ENCODE measurements at regions not wholly inside any gene's neighbourhood (a gene's known extent, or its start where the extent isn't known, plus 50 kb on each side); places are given as distances from the start of the nearest gene placed in this dataset.

DNA sequence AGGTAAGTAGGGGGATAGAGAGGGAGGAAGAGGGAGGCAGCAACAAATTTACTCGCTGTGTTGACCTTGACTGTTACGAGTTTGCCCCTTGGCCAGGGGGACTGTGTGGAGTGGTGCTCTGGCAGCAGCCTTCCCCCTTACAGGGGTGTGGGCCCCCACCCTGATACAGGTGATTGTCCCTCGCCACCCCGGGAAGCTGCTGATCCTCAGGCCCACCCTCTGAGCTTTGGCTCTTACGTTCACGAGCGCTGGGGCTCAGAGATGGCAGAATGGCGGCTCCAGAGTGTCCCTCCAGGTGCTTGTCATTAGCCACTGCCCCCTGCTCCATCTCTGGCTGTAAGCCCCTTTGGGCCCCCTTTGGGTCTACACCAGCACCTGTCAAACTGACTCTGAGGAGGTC, 88.6 kb downstream of the GLI2 start:
- Histone ChIP-seq H3K9ac (ENCODE audit: control insufficient read depth, insufficient read depth, low read length) (no peak overlapping the region), H3K36me3 (ENCODE audit: control insufficient read depth in 2 of 2, insufficient read depth in 2 of 2, low read length in 1 of 2) (no peaks in the 10 kb centered on the region), H3K27me3 (replicated peaks in 1 of 2; ENCODE audit: control insufficient read depth in 2 of 2, insufficient read depth in 2 of 2, low read length in 1 of 2) (peaks cover 2% of the 10 kb centered on the region in 2 experiments; a peak in 2 of 4 replicates), H3K9me3 (replicated peaks; ENCODE audit: control insufficient read depth, insufficient read depth, low read length) (no peaks in the 10 kb centered on the region), H3K4me2 (ENCODE audit: control insufficient read depth, insufficient read depth) (no peak overlapping the region), H4K20me1 (ENCODE audit: control insufficient read depth, insufficient read depth) (no peaks in the 10 kb centered on the region), H3K79me2 (ENCODE audit: control insufficient read depth, insufficient read depth, low read length) (no peaks in the 10 kb centered on the region), H3K27ac (ENCODE audit: control insufficient read depth, insufficient read depth) (no peak overlapping the region), H2AFZ (ENCODE audit: control insufficient read depth, low read depth, low read length) (no peak overlapping the region), H3K4me1 (ENCODE audit: control insufficient read depth, insufficient read depth, low read length) (no peaks in the 10 kb centered on the region), H3K4me3 (no peak overlapping the region)
- RAD21 ChIA-PET (ENCODE audit: unreplicated experiment): no interaction called here
- POLR2A ChIA-PET: no interaction called here
- ATAC-seq: no peak
- in situ Hi-C loops (cut with MboI): no loop called here
- TF ChIP-seq SIX5 (IDR thresholded peaks at IDR 0.05; ENCODE audit: low read depth, low read length, severe bottlenecking) (no peak), HCFC1 (IDR thresholded peaks at IDR 0.05; ENCODE audit: low read length) (no peak), NFXL1 (IDR thresholded peaks at IDR 0.05; ENCODE audit: borderline replicate concordance) (no peak), RBBP5 (conservative IDR thresholded peaks at IDR 0.05) (no peak), PAX8 (IDR thresholded peaks at IDR 0.05) (no peak), HDGF (IDR thresholded peaks at IDR 0.05) (no peak)
- TF ChIP-seq, protein P1, sequence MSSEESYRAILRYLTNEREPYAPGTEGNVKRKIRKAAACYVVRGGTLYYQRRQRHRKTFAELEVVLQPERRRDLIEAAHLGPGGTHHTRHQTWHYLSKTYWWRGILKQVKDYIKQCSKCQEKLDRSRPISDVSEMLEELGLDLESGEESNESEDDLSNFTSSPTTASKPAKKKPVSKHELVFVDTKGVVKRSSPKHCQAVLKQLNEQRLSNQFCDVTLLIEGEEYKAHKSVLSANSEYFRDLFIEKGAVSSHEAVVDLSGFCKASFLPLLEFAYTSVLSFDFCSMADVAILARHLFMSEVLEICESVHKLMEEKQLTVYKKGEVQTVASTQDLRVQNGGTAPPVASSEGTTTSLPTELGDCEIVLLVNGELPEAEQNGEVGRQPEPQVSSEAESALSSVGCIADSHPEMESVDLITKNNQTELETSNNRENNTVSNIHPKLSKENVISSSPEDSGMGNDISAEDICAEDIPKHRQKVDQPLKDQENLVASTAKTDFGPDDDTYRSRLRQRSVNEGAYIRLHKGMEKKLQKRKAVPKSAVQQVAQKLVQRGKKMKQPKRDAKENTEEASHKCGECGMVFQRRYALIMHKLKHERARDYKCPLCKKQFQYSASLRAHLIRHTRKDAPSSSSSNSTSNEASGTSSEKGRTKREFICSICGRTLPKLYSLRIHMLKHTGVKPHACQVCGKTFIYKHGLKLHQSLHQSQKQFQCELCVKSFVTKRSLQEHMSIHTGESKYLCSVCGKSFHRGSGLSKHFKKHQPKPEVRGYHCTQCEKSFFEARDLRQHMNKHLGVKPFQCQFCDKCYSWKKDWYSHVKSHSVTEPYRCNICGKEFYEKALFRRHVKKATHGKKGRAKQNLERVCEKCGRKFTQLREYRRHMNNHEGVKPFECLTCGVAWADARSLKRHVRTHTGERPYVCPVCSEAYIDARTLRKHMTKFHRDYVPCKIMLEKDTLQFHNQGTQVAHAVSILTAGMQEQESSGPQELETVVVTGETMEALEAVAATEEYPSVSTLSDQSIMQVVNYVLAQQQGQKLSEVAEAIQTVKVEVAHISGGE (CRISPR knock-in tag; IDR thresholded peaks at IDR 0.05): no peak
- TF ChIP-seq, protein P2, sequence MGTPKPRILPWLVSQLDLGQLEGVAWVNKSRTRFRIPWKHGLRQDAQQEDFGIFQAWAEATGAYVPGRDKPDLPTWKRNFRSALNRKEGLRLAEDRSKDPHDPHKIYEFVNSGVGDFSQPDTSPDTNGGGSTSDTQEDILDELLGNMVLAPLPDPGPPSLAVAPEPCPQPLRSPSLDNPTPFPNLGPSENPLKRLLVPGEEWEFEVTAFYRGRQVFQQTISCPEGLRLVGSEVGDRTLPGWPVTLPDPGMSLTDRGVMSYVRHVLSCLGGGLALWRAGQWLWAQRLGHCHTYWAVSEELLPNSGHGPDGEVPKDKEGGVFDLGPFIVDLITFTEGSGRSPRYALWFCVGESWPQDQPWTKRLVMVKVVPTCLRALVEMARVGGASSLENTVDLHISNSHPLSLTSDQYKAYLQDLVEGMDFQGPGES (IDR thresholded peaks at IDR 0.05): no peak
- TF ChIP-seq, protein P3, sequence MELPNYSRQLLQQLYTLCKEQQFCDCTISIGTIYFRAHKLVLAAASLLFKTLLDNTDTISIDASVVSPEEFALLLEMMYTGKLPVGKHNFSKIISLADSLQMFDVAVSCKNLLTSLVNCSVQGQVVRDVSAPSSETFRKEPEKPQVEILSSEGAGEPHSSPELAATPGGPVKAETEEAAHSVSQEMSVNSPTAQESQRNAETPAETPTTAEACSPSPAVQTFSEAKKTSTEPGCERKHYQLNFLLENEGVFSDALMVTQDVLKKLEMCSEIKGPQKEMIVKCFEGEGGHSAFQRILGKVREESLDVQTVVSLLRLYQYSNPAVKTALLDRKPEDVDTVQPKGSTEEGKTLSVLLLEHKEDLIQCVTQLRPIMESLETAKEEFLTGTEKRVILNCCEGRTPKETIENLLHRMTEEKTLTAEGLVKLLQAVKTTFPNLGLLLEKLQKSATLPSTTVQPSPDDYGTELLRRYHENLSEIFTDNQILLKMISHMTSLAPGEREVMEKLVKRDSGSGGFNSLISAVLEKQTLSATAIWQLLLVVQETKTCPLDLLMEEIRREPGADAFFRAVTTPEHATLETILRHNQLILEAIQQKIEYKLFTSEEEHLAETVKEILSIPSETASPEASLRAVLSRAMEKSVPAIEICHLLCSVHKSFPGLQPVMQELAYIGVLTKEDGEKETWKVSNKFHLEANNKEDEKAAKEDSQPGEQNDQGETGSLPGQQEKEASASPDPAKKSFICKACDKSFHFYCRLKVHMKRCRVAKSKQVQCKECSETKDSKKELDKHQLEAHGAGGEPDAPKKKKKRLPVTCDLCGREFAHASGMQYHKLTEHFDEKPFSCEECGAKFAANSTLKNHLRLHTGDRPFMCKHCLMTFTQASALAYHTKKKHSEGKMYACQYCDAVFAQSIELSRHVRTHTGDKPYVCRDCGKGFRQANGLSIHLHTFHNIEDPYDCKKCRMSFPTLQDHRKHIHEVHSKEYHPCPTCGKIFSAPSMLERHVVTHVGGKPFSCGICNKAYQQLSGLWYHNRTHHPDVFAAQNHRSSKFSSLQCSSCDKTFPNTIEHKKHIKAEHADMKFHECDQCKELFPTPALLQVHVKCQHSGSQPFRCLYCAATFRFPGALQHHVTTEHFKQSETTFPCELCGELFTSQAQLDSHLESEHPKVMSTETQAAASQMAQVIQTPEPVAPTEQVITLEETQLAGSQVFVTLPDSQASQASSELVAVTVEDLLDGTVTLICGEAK (IDR thresholded peaks at IDR 0.05; ENCODE audit: borderline replicate concordance): no peak
- intact Hi-C loops (cut with micrococcal nuclease; ENCODE audit: unreplicated experiment): no loop called here
- no TSS peak for BruUV-seq (replicated peaks)
- SMC1A ChIA-PET (ENCODE audit: uncharacterized antibody, unreplicated experiment): no interaction called here
- CTCF ChIA-PET: no interaction called here
- WGBS (ENCODE audit: insufficient coverage, insufficient replicate concordance, low lambda C conversion rate, missing lambda C conversion rate): 47% methylated on average over 8 of the region's 8 CpGs
- DNase-seq (ENCODE audit: low read depth, low spot score): no peak
- FAIRE-seq: no peak
